GM18909 (cell line): ENCODE measurements at regions not wholly inside any gene's neighbourhood (a gene's known extent, or its start where the extent isn't known, plus 50 kb on each side); places are given as distances from the start of the nearest gene placed in this dataset.

ENCODE experiments used
- ATAC-seq: cut with Tn5 transposase; IDR thresholded peaks from one replicate; pipeline ENCODE4 v1.9.1; 2021; ENCODE audit warnings: mild to moderate bottlenecking; ENCODE audit not compliant: unreplicated experiment, poor library complexity

- peak; percentile 94 for ATAC-seq
Observed at GRCh38 chr3:59456852-59457485, 407.1 kb upstream of the CFAP20DC start.

- ATAC-seq, result no peak
Observed at GRCh38 chr3:59451800-59452746, 402.2 kb upstream of the CFAP20DC start.

GRCh38 chr3:59450946-59451763, 401.3 kb upstream of the CFAP20DC start:
- peak; percentile 95 for ATAC-seq

GRCh38 chr3:59450437-59450836, 400.6 kb upstream of the CFAP20DC start:
- ATAC-seq, result no peak

- no peak for ATAC-seq
Observed at GRCh38 chr3:59446775-59447465, 397.1 kb upstream of the CFAP20DC start.

GRCh38 chr3:59444676-59445075, 394.9 kb upstream of the CFAP20DC start:
- no peak for ATAC-seq

- ATAC-seq, result peak; percentile 52
Observed at GRCh38 chr3:59444294-59444671, 394.5 kb upstream of the CFAP20DC start.

GRCh38 chr3:59443618-59444293, 393.9 kb upstream of the CFAP20DC start:
- ATAC-seq, result peak; percentile 12

GRCh38 chr3:59442046-59442445, 392.2 kb upstream of the CFAP20DC start:
- no peak for ATAC-seq

- no peak for ATAC-seq
Observed at GRCh38 chr3:59440285-59441028, 390.6 kb upstream of the CFAP20DC start.

GRCh38 chr3:59438492-59438891, 388.7 kb upstream of the CFAP20DC start:
- ATAC-seq, result no peak

GRCh38 chr3:59436164-59436958, 386.5 kb upstream of the CFAP20DC start:
- ATAC-seq, result no peak

- ATAC-seq, result no peak
Observed at GRCh38 chr3:59433546-59433945, 383.7 kb upstream of the CFAP20DC start.

GRCh38 chr3:59432665-59433064, 382.8 kb upstream of the CFAP20DC start:
- ATAC-seq, result no peak

GRCh38 chr3:59430341-59430740, 380.5 kb upstream of the CFAP20DC start:
- ATAC-seq, result no peak

- ATAC-seq, result no peak
Observed at GRCh38 chr3:59429198-59429597, 379.4 kb upstream of the CFAP20DC start.

GRCh38 chr3:59426821-59427565, 377.2 kb upstream of the CFAP20DC start:
- no peak for ATAC-seq
